ENCODE measurements at regions not wholly inside any gene's neighbourhood (a gene's known extent, or its start where the extent isn't known, plus 50 kb on each side); places are given as distances from the start of the nearest gene placed in this dataset.

GRCh38 chr12:20053782-20054181 is 314.6 kb upstream of the PDE3A start:
- no peak for TF ChIP-seq CTCF (IDR thresholded peaks at IDR 0.05)
- no peak for TF ChIP-seq EZH2 (IDR thresholded peaks at IDR 0.05; ENCODE audit: borderline replicate concordance, insufficient read depth, low read depth, low read length, poor library complexity, severe bottlenecking)

Measured in B cell (primary cell).